ENCODE measurements at regions not wholly inside any gene's neighbourhood (a gene's known extent, or its start where the extent isn't known, plus 50 kb on each side); places are given as distances from the start of the nearest gene placed in this dataset.

DNA sequence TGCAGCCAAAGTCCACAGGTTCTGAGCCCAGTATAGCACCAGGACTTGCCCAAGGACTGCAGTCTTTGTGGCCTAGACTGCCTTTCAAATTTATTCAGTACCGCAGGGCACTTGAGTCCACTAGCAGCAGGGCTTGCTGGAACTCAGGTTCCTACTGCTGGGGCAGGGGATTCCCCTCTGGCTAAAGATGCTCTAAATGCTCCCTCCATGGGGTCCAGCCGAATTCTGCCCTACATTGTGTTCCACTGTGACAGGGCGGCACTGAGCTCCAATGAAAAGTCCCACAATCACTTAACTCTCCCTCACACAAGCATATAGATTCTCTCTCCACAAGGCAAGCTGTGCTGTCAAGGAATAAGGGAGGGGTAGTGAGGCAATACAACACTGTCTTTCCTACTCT is 518.1 kb upstream of the VRK2 start:
- intact Hi-C loops (cut with DNase I), result no loop called here
- no peaks in the 10 kb centered on the region for H3K36me3 ChIP-seq
- H3K9me3 ChIP-seq, result peaks cover 0 to 4% of the 10 kb centered on the region in 2 donors
- H3K27ac ChIP-seq, result no peak overlapping the region
- H3K27me3 ChIP-seq, result no peaks in the 10 kb centered on the region
- TF ChIP-seq EP300 (IDR thresholded peaks at IDR 0.05) (no peak), POLR2A (IDR thresholded peaks at IDR 0.05) (no peak)
- TF ChIP-seq, protein P1, sequence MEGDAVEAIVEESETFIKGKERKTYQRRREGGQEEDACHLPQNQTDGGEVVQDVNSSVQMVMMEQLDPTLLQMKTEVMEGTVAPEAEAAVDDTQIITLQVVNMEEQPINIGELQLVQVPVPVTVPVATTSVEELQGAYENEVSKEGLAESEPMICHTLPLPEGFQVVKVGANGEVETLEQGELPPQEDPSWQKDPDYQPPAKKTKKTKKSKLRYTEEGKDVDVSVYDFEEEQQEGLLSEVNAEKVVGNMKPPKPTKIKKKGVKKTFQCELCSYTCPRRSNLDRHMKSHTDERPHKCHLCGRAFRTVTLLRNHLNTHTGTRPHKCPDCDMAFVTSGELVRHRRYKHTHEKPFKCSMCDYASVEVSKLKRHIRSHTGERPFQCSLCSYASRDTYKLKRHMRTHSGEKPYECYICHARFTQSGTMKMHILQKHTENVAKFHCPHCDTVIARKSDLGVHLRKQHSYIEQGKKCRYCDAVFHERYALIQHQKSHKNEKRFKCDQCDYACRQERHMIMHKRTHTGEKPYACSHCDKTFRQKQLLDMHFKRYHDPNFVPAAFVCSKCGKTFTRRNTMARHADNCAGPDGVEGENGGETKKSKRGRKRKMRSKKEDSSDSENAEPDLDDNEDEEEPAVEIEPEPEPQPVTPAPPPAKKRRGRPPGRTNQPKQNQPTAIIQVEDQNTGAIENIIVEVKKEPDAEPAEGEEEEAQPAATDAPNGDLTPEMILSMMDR (IDR thresholded peaks at IDR 0.05), result no peak
- WGBS, 3 donors, result 68 to 82% (median 75%) methylated on average over 2 to 3 of the region's 3 CpGs
- H3K4me3 ChIP-seq, result no peak overlapping the region
- H3K4me1 ChIP-seq (ENCODE audit: insufficient read depth), result no peaks in the 10 kb centered on the region
- DNase-seq, result no peak

DNA sequence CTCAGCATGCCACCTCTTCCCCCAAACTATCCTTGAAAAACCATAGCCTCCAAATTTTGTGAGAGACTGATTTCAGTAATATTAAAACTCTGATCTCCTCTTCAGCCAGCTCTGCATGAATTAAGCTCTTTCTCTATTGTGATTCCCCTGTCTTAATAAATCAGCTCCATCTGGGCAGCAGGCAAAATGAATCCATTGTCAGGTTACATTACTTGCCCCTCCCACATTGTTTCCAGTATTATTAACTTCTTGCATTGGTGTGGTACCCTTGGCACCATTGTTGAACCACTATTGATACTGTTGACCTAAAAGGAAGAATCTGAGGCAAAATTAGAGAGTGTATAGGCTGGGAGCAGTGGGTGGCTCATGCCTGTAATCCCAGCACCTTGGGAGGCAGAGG is 512.2 kb upstream of the VRK2 start:
- Histone ChIP-seq H3K4me1 (ENCODE audit: insufficient read depth) (no peaks in the 10 kb centered on the region), H3K27ac (no peak overlapping the region), H3K27me3 (no peaks in the 10 kb centered on the region), H3K4me3 (no peak overlapping the region), H3K9me3 (no peaks in the 10 kb centered on the region), H3K36me3 (no peaks in the 10 kb centered on the region)
- no peak for DNase-seq
- TF ChIP-seq POLR2A (IDR thresholded peaks at IDR 0.05) (no peak), EP300 (IDR thresholded peaks at IDR 0.05) (no peak)
- TF ChIP-seq, protein P1 (IDR thresholded peaks at IDR 0.05), result no peak
- intact Hi-C loops (cut with DNase I), result no loop called here

DNA sequence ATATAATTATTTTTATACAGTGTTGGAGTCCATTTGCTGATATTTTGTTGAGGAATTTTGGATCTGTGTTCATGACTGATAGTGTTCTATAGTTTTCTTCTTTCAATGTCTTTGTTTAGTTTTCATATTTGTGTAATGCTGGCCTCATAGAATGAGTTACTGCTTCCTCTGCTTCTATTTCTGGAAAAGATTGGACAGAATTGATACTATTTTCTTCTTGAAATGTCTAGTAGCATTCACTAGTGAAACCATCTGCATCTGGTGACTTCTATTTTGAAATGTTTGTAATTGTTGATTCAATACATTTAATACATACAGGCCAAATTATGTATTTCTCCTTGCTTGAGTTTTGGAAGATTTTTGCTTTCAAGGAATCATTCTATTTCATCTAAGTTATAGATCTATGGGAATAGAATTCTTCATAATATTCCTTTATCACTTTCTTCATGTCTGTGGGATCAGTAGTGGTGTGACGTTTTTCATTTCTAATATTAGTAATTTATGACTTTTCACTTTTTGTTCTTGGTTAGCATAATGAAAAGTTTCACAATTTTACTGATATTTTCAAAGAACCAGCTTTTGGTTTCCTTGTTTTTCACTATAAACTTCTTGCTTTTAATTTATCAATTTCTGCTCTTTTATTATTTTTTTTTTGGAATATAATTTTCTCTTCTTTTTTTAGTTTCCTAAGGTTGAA is 509.9 kb upstream of the VRK2 start:
- no peaks in the 10 kb centered on the region for H3K36me3 ChIP-seq
- 0 to 22% (median 0%) methylated on average over 1 of the region's 1 CpG for WGBS, 3 donors
- no peak for DNase-seq
- TF ChIP-seq EP300 (IDR thresholded peaks at IDR 0.05) (no peak), POLR2A (IDR thresholded peaks at IDR 0.05) (no peak)
- TF ChIP-seq, protein P1 (IDR thresholded peaks at IDR 0.05), result no peak
- no peaks in the 10 kb centered on the region for H3K27me3 ChIP-seq
- no peaks in the 10 kb centered on the region for H3K4me1 ChIP-seq (ENCODE audit: insufficient read depth)
- intact Hi-C loops (cut with DNase I), result no loop called here
- H3K9me3 ChIP-seq, result no peaks in the 10 kb centered on the region
- H3K4me3 ChIP-seq, result no peak overlapping the region
- no peak overlapping the region for H3K27ac ChIP-seq

DNA sequence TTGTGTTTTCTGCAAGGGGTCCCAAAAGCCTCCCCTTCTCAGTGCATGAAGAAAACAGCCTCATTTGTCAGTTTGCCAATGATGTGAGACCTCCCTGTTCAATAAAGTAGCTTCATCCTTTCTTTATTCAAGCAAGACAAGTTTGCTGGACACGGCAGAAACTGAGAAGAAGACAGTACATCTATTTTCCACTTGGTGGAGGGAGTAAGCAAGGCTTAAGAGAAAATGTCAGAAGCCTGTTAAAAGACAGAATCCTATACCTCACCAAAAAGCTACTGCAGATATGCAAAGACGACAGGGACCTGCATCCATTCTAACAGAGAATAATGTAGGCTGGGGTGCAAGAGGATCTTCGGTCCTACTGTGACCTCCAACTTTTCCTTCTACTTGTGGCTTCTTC is 506.8 kb upstream of the VRK2 start:
- H3K4me1 ChIP-seq (ENCODE audit: insufficient read depth), result no peaks in the 10 kb centered on the region
- no peak for DNase-seq
- 72 to 78% (median 78%) methylated on average over 3 of the region's 3 CpGs for WGBS, 3 donors
- H3K27me3 ChIP-seq, result no peaks in the 10 kb centered on the region
- no peaks in the 10 kb centered on the region for H3K36me3 ChIP-seq
- intact Hi-C loops (cut with DNase I), result no loop called here
- H3K27ac ChIP-seq, result no peak overlapping the region
- no peak overlapping the region for H3K4me3 ChIP-seq
- H3K9me3 ChIP-seq, result no peaks in the 10 kb centered on the region
- TF ChIP-seq, protein P1 (IDR thresholded peaks at IDR 0.05), result no peak
- TF ChIP-seq POLR2A (IDR thresholded peaks at IDR 0.05) (no peak), EP300 (IDR thresholded peaks at IDR 0.05) (no peak)

Data from ovary (tissue), 7 donors.